ENCODE measurements at regions not wholly inside any gene's neighbourhood (a gene's known extent, or its start where the extent isn't known, plus 50 kb on each side); places are given as distances from the start of the nearest gene placed in this dataset.
A peak's percentile ranks its signal among the peaks of the same experiment; 100 is the strongest.

DNA sequence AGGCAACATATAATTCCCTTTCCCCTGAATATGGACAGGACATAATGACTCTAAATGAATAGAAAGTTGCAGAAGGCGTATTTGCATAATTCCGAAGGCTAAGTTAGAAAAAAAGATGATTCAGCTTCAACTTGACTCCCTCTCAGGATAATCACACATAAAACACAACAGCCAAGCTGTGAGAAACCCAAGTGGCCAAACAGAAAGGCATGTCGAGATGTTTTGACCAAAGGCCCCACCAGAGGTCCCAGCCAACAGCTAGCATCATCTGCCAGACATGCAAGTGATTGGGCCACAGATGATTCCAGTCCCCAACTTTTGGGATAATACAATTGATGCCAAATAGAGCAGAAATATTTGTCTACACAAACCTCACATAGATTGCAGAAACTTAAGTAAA, 444.9 kb downstream of the LTN1 start:
- peak; percentile 36 for ATAC-seq

DNA sequence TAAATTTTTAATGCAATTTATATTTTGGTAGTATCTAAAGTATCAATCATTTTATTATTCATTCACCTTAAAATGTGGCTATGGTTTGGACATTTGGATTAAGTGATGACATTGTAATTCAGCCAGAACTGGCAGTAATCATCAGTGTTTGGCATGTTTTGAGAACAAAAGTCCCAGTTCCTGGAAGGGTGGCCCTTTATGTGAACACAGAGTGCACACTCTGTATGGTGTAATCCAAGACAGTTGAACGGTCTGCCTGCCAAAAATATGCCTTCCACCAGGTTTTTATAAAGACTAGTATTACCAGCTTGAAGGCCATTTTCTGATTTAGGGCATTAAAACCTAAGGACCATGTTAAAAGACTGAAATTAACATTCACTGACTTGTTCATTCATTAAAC, 448.7 kb downstream of the LTN1 start:
- 13 to 33% methylated on average over 1 of the region's 1 CpG for WGBS, 2 donors (ENCODE audit: low coverage in 1 of 2)

More for the DNA sequence above, 444.9 kb downstream of the LTN1 start:
- Histone ChIP-seq H3K27me3 (no peaks in the 10 kb centered on the region), H3K4me1 (peaks cover 0 to 8% (median 0%) of the 10 kb centered on the region in 3 donors), H3K9me3 (no peaks in the 10 kb centered on the region), H3K27ac (no peak overlapping the region), H3K36me3 (peaks cover 0 to 9% of the 10 kb centered on the region in 2 donors), H3K4me3 (no peak overlapping the region)
- 50% methylated on average over 2 to 3 of the region's 3 CpGs for WGBS, 2 donors (ENCODE audit: low coverage in 1 of 2)
- TF ChIP-seq POLR2AphosphoS5 (IDR thresholded peaks at IDR 0.05), result no peak

GRCh38 chr21:28541371-28542112, 451.1 kb downstream of the LTN1 start:
- Histone ChIP-seq H3K4me3 (no peak overlapping the region), H3K27ac (no peak overlapping the region), H3K36me3 (peaks cover 0 to 8% of the 10 kb centered on the region in 2 donors), H3K9me3 (no peaks in the 10 kb centered on the region), H3K4me1 (no peaks in the 10 kb centered on the region), H3K27me3 (no peaks in the 10 kb centered on the region)
- no peak for ATAC-seq
- TF ChIP-seq POLR2A (IDR thresholded peaks at IDR 0.05) (no peak), POLR2AphosphoS5 (IDR thresholded peaks at IDR 0.05) (no peak), CTCF (IDR thresholded peaks at IDR 0.05) (no peak)
- WGBS, 2 donors (ENCODE audit: low coverage in 1 of 2), result 87 to 92% methylated on average over 6 to 9 of the region's 9 CpGs

More for the DNA sequence above, 448.7 kb downstream of the LTN1 start:
- TF ChIP-seq CTCF (IDR thresholded peaks at IDR 0.05) (no peak), POLR2AphosphoS5 (IDR thresholded peaks at IDR 0.05) (peak; percentile 42)
- no peak overlapping the region for H3K4me3 ChIP-seq
- no peak for ATAC-seq
- H3K27me3 ChIP-seq, result no peaks in the 10 kb centered on the region
- no peaks in the 10 kb centered on the region for H3K9me3 ChIP-seq
- peaks cover 0 to 9% of the 10 kb centered on the region in 2 donors for H3K36me3 ChIP-seq
- no peak overlapping the region for H3K27ac ChIP-seq
- H3K4me1 ChIP-seq, result peaks cover 0 to 4% (median 0%) of the 10 kb centered on the region in 3 donors

GRCh38 chr21:28540514-28540913, 452.2 kb downstream of the LTN1 start:
- WGBS, 2 donors (ENCODE audit: low coverage in 1 of 2), result 25 to 27% methylated on average over 1 of the region's 1 CpG
- H3K4me3 ChIP-seq, result no peak overlapping the region
- ATAC-seq, result no peak
- no peak overlapping the region for H3K27ac ChIP-seq
- no peaks in the 10 kb centered on the region for H3K4me1 ChIP-seq
- no peaks in the 10 kb centered on the region for H3K27me3 ChIP-seq
- no peak for TF ChIP-seq POLR2A (IDR thresholded peaks at IDR 0.05)
- TF ChIP-seq POLR2AphosphoS5 (IDR thresholded peaks at IDR 0.05), result no peak
- no peak for TF ChIP-seq CTCF (IDR thresholded peaks at IDR 0.05)
- H3K36me3 ChIP-seq, result no peaks in the 10 kb centered on the region
- no peaks in the 10 kb centered on the region for H3K9me3 ChIP-seq

DNA sequence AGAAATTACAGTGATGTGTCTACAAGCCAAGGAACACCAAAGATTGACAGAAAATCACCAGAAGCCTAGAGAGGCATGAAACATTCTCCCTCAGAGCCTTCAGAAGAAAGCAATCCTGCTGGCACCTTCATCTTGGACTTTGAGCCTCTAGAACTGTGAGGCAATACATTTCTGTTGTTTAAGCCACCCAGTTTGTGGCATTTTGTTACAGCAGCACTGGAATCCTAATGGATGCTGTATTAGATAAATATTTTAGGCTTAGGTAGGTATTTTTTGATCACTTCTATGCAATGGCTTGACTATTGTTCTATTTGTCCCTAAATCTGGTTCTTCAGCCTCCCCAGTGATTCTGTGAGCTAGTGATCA, 453.1 kb downstream of the LTN1 start:
- no peak overlapping the region for H3K4me3 ChIP-seq
- no peaks in the 10 kb centered on the region for H3K36me3 ChIP-seq
- no peak overlapping the region for H3K27ac ChIP-seq
- ATAC-seq, result no peak
- H3K4me1 ChIP-seq, result no peaks in the 10 kb centered on the region
- H3K9me3 ChIP-seq, result no peaks in the 10 kb centered on the region
- TF ChIP-seq EP300 (IDR thresholded peaks at IDR 0.05) (no peak), POLR2A (IDR thresholded peaks at IDR 0.05) (no peak), CTCF (IDR thresholded peaks at IDR 0.05) (no peak), POLR2AphosphoS5 (IDR thresholded peaks at IDR 0.05) (no peak)
- H3K27me3 ChIP-seq, result no peaks in the 10 kb centered on the region
